Peyer's patch (tissue), 4 donors: ENCODE measurements at regions not wholly inside any gene's neighbourhood (a gene's known extent, or its start where the extent isn't known, plus 50 kb on each side); places are given as distances from the start of the nearest gene placed in this dataset.

ENCODE experiments used
- CTCF ChIP-seq, 6 experiments: fragments of 450-650 bp in 4 of 6; fragments of 200-600 bp in 2 of 6; sonication (generic) in 1 of 6; IDR thresholded peaks; one replicate each; pipeline ENCODE4 v1.5.1; 2017 to 2019; ENCODE audit warnings: antibody characterized with exemption in 6 of 6, mild to moderate bottlenecking in 3 of 6, moderate library complexity in 1 of 6
- POLR2A ChIP-seq, 2 donors: fragments of 450-650 bp; IDR thresholded peaks; one replicate each; pipeline ENCODE4 v1.5.1; 2017; ENCODE audit warnings: antibody characterized with exemption in 2 of 2, mild to moderate bottlenecking in 2 of 2, moderate library complexity in 2 of 2

GRCh38 chr7:136198168-136198567, 221.0 kb upstream of the MTPN start:
- TF ChIP-seq POLR2A (IDR thresholded peaks at IDR 0.05): no peak
- TF ChIP-seq CTCF (IDR thresholded peaks at IDR 0.05): no peak
